ENCODE measurements at regions not wholly inside any gene's neighbourhood (a gene's known extent, or its start where the extent isn't known, plus 50 kb on each side); places are given as distances from the start of the nearest gene placed in this dataset.

DNA sequence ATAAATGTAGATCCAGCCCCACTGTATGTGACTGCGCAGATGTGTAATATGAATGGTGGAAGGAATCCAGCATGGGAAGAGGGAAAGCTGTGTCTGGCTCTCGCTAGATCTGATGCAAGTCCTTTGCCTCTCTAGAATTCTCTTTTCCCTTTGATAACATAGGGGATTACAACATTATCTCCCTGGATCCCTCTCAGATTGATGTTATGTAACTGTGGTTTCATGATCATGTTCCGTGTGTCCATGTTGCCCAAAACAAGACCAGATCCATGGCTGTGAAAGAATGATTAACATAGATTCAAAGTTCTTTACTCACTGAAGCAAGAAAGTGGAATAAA lies 184.0 kb upstream of the UBL3 start:
- ATAC-seq = no peak
- Histone ChIP-seq H3K9me3 (no peaks in the 10 kb centered on the region), H3K4me1 (no peaks in the 10 kb centered on the region), H3K27ac (no peak overlapping the region), H3K27me3 (peaks cover 6% of the 10 kb centered on the region), H3K4me3 (no peak overlapping the region), H3K36me3 (no peaks in the 10 kb centered on the region)
- intact Hi-C loops (cut with DNase I) = no loop called here
- DNase-seq = no peak
- TF ChIP-seq, protein P1, sequence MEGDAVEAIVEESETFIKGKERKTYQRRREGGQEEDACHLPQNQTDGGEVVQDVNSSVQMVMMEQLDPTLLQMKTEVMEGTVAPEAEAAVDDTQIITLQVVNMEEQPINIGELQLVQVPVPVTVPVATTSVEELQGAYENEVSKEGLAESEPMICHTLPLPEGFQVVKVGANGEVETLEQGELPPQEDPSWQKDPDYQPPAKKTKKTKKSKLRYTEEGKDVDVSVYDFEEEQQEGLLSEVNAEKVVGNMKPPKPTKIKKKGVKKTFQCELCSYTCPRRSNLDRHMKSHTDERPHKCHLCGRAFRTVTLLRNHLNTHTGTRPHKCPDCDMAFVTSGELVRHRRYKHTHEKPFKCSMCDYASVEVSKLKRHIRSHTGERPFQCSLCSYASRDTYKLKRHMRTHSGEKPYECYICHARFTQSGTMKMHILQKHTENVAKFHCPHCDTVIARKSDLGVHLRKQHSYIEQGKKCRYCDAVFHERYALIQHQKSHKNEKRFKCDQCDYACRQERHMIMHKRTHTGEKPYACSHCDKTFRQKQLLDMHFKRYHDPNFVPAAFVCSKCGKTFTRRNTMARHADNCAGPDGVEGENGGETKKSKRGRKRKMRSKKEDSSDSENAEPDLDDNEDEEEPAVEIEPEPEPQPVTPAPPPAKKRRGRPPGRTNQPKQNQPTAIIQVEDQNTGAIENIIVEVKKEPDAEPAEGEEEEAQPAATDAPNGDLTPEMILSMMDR (IDR thresholded peaks at IDR 0.05) = no peak

DNA sequence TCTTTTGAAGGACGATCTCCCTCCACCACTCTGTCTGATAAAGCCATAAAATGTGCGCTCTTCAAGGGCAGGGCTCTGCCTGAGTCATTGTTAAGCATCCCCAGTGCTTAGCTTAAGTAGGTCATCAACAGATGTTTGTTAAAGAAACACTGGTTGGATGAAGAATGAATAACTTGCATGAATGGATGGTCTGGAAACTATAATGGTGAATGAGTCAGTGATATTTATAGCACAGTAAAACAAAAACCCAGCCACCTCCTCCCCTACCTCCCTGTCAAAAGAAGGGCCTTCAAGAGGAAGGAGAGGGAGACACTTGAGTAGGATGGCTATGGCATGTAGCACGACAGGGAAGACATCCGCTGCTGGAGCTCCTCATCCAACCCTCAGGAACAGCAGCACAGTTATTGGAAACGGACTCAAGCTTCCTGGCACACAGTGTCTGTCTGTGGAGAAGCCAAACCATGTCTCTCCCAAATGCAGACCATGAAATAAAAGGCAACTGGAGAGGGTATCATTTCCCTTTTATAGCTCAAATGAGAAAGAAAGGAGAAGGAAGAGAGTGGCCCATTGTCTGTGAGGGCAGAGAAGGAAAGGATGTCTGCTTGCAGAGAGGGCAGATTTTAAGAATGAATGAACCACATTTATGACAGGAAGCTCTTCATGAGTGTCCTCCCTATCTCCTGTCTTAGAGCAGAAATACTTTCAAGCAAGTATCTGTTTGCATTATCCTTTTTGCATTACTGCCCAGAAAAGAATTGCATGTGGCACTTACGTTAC lies 183.5 kb upstream of the UBL3 start:
- no peak for ATAC-seq
- H3K4me3 ChIP-seq = no peak overlapping the region
- H3K4me1 ChIP-seq = no peaks in the 10 kb centered on the region
- H3K27me3 ChIP-seq = peaks cover under 1% of the 10 kb centered on the region
- DNase-seq = no peak
- TF ChIP-seq, protein P1 (IDR thresholded peaks at IDR 0.05) = no peak
- H3K27ac ChIP-seq = no peak overlapping the region
- intact Hi-C loops (cut with DNase I) = no loop called here
- no peaks in the 10 kb centered on the region for H3K36me3 ChIP-seq
- H3K9me3 ChIP-seq = no peaks in the 10 kb centered on the region

DNA sequence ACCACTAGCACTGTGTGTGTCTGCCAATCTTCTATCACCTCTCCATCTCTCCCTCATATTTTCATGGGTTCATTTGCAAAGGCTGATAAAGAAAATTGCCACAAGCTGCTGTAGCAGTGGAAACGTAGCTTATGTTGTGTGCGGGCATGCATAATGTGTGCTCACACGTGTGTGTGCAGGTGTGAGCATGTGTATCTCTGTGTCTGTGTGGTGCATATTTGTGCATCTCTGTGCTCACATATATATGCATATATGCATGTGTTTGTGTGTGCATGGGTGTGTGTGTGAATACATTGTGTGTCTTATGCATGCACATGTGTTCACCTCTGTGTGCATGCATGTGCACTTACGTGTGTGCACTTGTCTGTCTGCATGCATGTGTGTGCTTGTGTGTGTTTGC lies 181.8 kb upstream of the UBL3 start:
- intact Hi-C loops (cut with DNase I) = no loop called here
- Histone ChIP-seq H3K9me3 (no peaks in the 10 kb centered on the region), H3K36me3 (no peaks in the 10 kb centered on the region), H3K27ac (no peak overlapping the region), H3K4me3 (no peak overlapping the region), H3K4me1 (no peaks in the 10 kb centered on the region), H3K27me3 (no peaks in the 10 kb centered on the region)
- TF ChIP-seq, protein P1 (IDR thresholded peaks at IDR 0.05) = no peak
- DNase-seq (no peak), ATAC-seq (no peak)

DNA sequence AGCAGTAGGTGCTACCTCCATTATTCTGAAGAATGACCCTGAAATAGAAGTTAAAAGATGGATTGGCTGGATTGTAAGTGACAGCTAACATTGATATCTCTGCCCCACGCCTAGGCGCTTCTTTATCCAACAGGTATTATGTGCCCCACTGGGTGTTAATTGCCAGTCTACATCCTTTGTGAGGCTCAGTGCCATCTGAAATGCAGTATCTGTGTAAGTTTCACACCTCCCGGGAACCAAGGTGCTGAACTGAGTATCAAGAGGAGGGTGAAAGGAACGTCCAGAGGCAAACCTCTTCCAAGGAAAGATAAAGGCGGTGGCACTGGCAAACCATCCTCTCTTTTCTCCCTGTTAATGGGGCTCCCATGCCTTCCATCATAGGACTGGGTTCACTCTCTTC lies 181.1 kb upstream of the UBL3 start:
- intact Hi-C loops (cut with DNase I) = no loop called here
- ATAC-seq = no peak
- DNase-seq = no peak
- H3K27ac ChIP-seq = no peak overlapping the region
- no peak overlapping the region for H3K4me3 ChIP-seq
- TF ChIP-seq, protein P1 (IDR thresholded peaks at IDR 0.05) = no peak
- no peaks in the 10 kb centered on the region for H3K9me3 ChIP-seq
- H3K36me3 ChIP-seq = no peaks in the 10 kb centered on the region
- no peaks in the 10 kb centered on the region for H3K27me3 ChIP-seq
- no peaks in the 10 kb centered on the region for H3K4me1 ChIP-seq

DNA sequence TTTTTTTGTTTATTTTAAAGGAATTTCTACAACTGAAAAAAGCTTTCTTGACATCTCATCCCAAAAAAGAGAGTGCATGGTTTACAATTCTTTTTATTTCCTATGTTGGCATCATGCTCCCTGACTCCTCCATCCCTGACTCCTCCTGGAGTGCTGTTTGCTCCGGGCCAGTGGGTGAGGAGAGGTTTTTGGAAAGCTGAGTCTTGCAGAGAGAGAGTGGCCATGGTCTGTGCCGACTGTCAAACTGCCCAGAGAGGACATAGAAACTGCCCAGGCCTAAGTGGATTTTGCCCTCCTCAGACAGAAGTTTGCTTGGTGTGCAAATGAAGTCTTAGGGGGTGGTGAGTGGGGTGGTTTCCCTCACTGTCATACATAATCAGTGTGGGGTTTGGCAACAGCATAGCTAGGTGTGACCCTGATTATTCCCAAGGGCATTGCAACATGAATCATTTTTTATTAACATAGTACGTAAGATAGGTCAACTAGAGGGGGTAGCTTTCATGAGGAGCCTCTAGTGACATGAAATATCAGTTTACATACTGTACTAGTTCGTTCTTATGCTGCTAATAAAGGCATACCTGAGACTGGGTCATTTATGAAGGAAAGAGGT lies 179.8 kb upstream of the UBL3 start:
- H3K36me3 ChIP-seq = no peaks in the 10 kb centered on the region
- H3K4me1 ChIP-seq = no peaks in the 10 kb centered on the region
- DNase-seq (no peak), ATAC-seq (no peak)
- intact Hi-C loops (cut with DNase I) = no loop called here
- no peak overlapping the region for H3K27ac ChIP-seq
- no peaks in the 10 kb centered on the region for H3K9me3 ChIP-seq
- TF ChIP-seq, protein P1 (IDR thresholded peaks at IDR 0.05) = no peak
- no peak overlapping the region for H3K4me3 ChIP-seq
- no peaks in the 10 kb centered on the region for H3K27me3 ChIP-seq

Measured in upper lobe of right lung (tissue), 1 donor.